HepG2 (cell line): ENCODE measurements at regions not wholly inside any gene's neighbourhood (a gene's known extent, or its start where the extent isn't known, plus 50 kb on each side); places are given as distances from the start of the nearest gene placed in this dataset.

Source experiments
- CREM ChIP-seq, 2 experiments: sonication (generic) in 1 of 2; formaldehyde crosslinking in 1 of 2; IDR thresholded peaks; 2 replicates each; pipeline versions ENCODE4 v1.4.0 to v1.6.1; 2016 to 2020; ENCODE audit warnings: antibody characterized with exemption in 1 of 2, mild to moderate bottlenecking in 1 of 2, missing genetic modification reagents in 1 of 2
- IKZF1 ChIP-seq: fragments of 450-650 bp; IDR thresholded peaks from 2 replicates; pipeline ENCODE4 v1.7.1; 2016
- SNAI1 ChIP-seq: sonication (generic); formaldehyde crosslinking; IDR thresholded peaks from 2 replicates; pipeline ENCODE4 v1.5.0; 2020; ENCODE audit warnings: mild to moderate bottlenecking, missing genetic modification reagents, borderline replicate concordance
- SP1 ChIP-seq, 2 experiments: fragments of 450-650 bp in 1 of 2; sonication (generic) in 1 of 2; formaldehyde crosslinking in 1 of 2; IDR thresholded peaks; 2 replicates each; pipeline versions ENCODE4 v1.4.0 to v1.6.1; 2016 to 2020; ENCODE audit warnings: missing genetic modification reagents in 1 of 2
- THAP11 ChIP-seq: IDR thresholded peaks from 2 replicates; pipeline ENCODE4 v1.6.1; 2016; ENCODE audit warnings: missing biosample characterization, missing genetic modification reagents
- ZNF598 ChIP-seq: sonication (generic); formaldehyde crosslinking; IDR thresholded peaks from 2 replicates; pipeline ENCODE4 v1.5.1; 2020; ENCODE audit warnings: mild to moderate bottlenecking, missing genetic modification reagents, borderline replicate concordance
- TF ChIP-seq, protein P1 (sequence below): sonication (generic); formaldehyde crosslinking; IDR thresholded peaks from 2 replicates; pipeline ENCODE4 v1.5.0; 2020; ENCODE audit warnings: mild to moderate bottlenecking, missing genetic modification reagents, moderate library complexity

DNA sequence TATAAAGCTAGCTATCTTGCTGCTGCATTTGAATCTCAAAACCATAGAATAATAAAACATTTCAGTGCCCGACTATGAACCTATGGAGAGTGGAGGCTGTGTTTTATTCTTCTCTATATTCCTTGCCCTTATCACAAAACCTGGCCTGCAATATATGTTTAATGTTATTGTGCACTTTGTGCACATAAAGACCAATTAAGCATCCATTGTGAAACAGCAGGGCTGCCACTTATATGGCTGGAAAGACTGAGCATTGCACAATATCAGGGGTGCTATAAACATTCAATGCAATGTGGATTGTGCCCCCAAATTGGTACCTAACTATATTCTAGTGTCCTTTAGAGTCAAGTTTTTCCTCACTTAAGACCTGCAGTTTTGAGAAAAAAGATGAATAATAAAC, 83.2 kb downstream of the RDH14 start:
- TF ChIP-seq SP1 (IDR thresholded peaks at IDR 0.05) (no peak), SP1 (CRISPR knock-in tag; IDR thresholded peaks at IDR 0.05) (no peak), THAP11 (CRISPR knock-in tag) (no peak), SNAI1 (no peak), CREM (IDR thresholded peaks at IDR 0.05) (no peak), CREM (CRISPR knock-in tag; IDR thresholded peaks at IDR 0.05) (no peak), IKZF1 (no peak), ZNF598 (CRISPR knock-in tag) (no peak)
- TF ChIP-seq, protein P1, sequence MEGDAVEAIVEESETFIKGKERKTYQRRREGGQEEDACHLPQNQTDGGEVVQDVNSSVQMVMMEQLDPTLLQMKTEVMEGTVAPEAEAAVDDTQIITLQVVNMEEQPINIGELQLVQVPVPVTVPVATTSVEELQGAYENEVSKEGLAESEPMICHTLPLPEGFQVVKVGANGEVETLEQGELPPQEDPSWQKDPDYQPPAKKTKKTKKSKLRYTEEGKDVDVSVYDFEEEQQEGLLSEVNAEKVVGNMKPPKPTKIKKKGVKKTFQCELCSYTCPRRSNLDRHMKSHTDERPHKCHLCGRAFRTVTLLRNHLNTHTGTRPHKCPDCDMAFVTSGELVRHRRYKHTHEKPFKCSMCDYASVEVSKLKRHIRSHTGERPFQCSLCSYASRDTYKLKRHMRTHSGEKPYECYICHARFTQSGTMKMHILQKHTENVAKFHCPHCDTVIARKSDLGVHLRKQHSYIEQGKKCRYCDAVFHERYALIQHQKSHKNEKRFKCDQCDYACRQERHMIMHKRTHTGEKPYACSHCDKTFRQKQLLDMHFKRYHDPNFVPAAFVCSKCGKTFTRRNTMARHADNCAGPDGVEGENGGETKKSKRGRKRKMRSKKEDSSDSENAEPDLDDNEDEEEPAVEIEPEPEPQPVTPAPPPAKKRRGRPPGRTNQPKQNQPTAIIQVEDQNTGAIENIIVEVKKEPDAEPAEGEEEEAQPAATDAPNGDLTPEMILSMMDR (CRISPR knock-in tag) = no peak
